Body of pancreas (tissue), 4 donors: ENCODE measurements at regions not wholly inside any gene's neighbourhood (a gene's known extent, or its start where the extent isn't known, plus 50 kb on each side); places are given as distances from the start of the nearest gene placed in this dataset.

ENCODE experiments used
- ATAC-seq: fragments of 150-250 bp; one replicate; pipeline ENCODE4 v1.9.1; 2016
- DNase-seq, 4 donors: peaks; one replicate each; pipeline ENCODE4 v3.0.0-alpha.2; 2019
- H3K27ac ChIP-seq, 4 donors: fragments of 200-600 bp; sonication (generic); 1 replicate in 3 of 4; 2 replicates in 1 of 4; pipeline versions ENCODE4 v1.5.1 to v1.6.1; 2016 to 2019; ENCODE audit warnings: mild to moderate bottlenecking in 1 of 4, mixed read lengths in 1 of 4, moderate library complexity in 1 of 4
- H3K27me3 ChIP-seq, 2 donors: fragments of 200-600 bp; sonication (generic); one replicate each; pipeline ENCODE4 v1.6.0; 2016; ENCODE audit warnings: mild to moderate bottlenecking in 1 of 2
- H3K36me3 ChIP-seq, 2 donors: fragments of 200-600 bp; sonication (generic); replicated peaks in 1 of 2; 2 replicates each; pipeline ENCODE4 v1.5.1; 2016; ENCODE audit warnings: low read depth in 2 of 2; ENCODE audit not compliant: insufficient read depth in 1 of 2
- H3K4me1 ChIP-seq: fragments of 200-600 bp; sonication (generic); one replicate; pipeline ENCODE4 v1.6.0; 2016
- H3K4me3 ChIP-seq, 2 donors: fragments of 200-600 bp; sonication (generic); 1 replicate in 1 of 2; 2 replicates in 1 of 2; pipeline ENCODE4 v1.5.1; 2016 to 2019
- H3K9me3 ChIP-seq, 3 donors: fragments of 200-600 bp; sonication (generic); 1 replicate in 2 of 3; 2 replicates in 1 of 3; pipeline ENCODE4 v1.5.1; 2016
- POLR2A ChIP-seq, 3 donors: fragments of 450-650 bp; IDR thresholded peaks; one replicate each; pipeline ENCODE4 v1.6.1; 2016; ENCODE audit warnings: antibody characterized with exemption in 3 of 3, mild to moderate bottlenecking in 2 of 3
- WGBS, 2 donors: methylation state at CpG; one replicate each; pipeline ENCODE4 v1.1.5; 2017; 5-methylcytosine and 5-hydroxymethylcytosine counted together
- intact Hi-C: fragments of 100-400 bp; cut with DNase I; formaldehyde crosslinking; loops from one replicate; pipeline ENCODE4 v1.15.1; 2023
- TF ChIP-seq, protein P1 (sequence below), 7 experiments: fragments of 450-650 bp in 4 of 7; fragments of 200-600 bp in 3 of 7; sonication (generic) in 3 of 7; IDR thresholded peaks; one replicate each; pipeline ENCODE4 v1.5.1; 2016 to 2019; ENCODE audit warnings: antibody characterized with exemption in 7 of 7

GRCh38 chr11:81104051-81104450 lies 1629.6 kb downstream of the FAM181B start:
- no peak for ATAC-seq
- Histone ChIP-seq H3K4me3 (no peak overlapping the region), H3K36me3 (no peaks in the 10 kb centered on the region), H3K9me3 (no peaks in the 10 kb centered on the region), H3K27me3 (no peaks in the 10 kb centered on the region), H3K4me1 (no peaks in the 10 kb centered on the region), H3K27ac (no peak overlapping the region)
- TF ChIP-seq POLR2A (IDR thresholded peaks at IDR 0.05), result no peak
- TF ChIP-seq, protein P1, sequence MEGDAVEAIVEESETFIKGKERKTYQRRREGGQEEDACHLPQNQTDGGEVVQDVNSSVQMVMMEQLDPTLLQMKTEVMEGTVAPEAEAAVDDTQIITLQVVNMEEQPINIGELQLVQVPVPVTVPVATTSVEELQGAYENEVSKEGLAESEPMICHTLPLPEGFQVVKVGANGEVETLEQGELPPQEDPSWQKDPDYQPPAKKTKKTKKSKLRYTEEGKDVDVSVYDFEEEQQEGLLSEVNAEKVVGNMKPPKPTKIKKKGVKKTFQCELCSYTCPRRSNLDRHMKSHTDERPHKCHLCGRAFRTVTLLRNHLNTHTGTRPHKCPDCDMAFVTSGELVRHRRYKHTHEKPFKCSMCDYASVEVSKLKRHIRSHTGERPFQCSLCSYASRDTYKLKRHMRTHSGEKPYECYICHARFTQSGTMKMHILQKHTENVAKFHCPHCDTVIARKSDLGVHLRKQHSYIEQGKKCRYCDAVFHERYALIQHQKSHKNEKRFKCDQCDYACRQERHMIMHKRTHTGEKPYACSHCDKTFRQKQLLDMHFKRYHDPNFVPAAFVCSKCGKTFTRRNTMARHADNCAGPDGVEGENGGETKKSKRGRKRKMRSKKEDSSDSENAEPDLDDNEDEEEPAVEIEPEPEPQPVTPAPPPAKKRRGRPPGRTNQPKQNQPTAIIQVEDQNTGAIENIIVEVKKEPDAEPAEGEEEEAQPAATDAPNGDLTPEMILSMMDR (IDR thresholded peaks at IDR 0.05), result no peak
- DNase-seq, result no peak
- intact Hi-C loops, result no loop called here
- 62 to 65% methylated on average over 5 of the region's 5 CpGs for WGBS, 2 donors

DNA sequence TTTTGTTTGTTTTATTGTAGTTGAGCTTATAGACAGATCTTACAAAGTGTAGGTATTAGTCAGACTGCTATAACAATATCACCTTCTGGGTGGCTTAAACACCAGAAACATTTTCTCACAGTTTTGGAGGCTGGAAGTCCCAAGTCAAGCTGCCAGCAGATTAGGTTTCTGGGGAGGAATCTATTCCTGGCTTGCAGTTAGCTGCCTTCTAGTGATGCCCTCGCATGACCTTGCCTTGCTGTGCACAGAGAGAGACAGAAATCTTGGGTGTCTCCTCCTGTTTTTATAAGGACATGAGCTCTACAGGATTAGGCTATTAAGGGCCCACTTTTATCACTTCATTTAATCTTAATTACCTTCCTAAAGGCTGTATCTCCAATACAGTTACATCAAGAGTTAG lies 1635.2 kb downstream of the FAM181B start:
- no peak for DNase-seq

GRCh38 chr11:81092522-81092921 lies 1641.1 kb downstream of the FAM181B start:
- Histone ChIP-seq H3K9me3 (no peaks in the 10 kb centered on the region), H3K27me3 (no peaks in the 10 kb centered on the region), H3K4me1 (no peaks in the 10 kb centered on the region), H3K36me3 (no peaks in the 10 kb centered on the region), H3K27ac (no peak overlapping the region), H3K4me3 (no peak overlapping the region)
- intact Hi-C loops, result no loop called here
- DNase-seq (no peak), ATAC-seq (no peak)
- no peak for TF ChIP-seq POLR2A (IDR thresholded peaks at IDR 0.05)
- TF ChIP-seq, protein P1 (IDR thresholded peaks at IDR 0.05), result no peak

More for the DNA sequence above, 1635.2 kb downstream of the FAM181B start:
- Histone ChIP-seq H3K4me3 (no peak overlapping the region), H3K9me3 (no peaks in the 10 kb centered on the region), H3K27me3 (no peaks in the 10 kb centered on the region), H3K36me3 (no peaks in the 10 kb centered on the region), H3K27ac (no peak overlapping the region), H3K4me1 (no peaks in the 10 kb centered on the region)
- TF ChIP-seq POLR2A (IDR thresholded peaks at IDR 0.05), result no peak
- TF ChIP-seq, protein P1 (IDR thresholded peaks at IDR 0.05), result no peak
- ATAC-seq, result no peak
- intact Hi-C loops, result no loop called here
- WGBS, 2 donors, result 50 to 65% methylated on average over 1 of the region's 1 CpG

- Histone ChIP-seq H3K27me3 (no peaks in the 10 kb centered on the region), H3K9me3 (no peaks in the 10 kb centered on the region), H3K36me3 (no peaks in the 10 kb centered on the region), H3K4me3 (no peak overlapping the region), H3K4me1 (no peaks in the 10 kb centered on the region), H3K27ac (no peak overlapping the region)
- ATAC-seq, result no peak
- intact Hi-C loops, result no loop called here
- WGBS, 2 donors, result 58 to 61% methylated on average over 4 of the region's 4 CpGs
- TF ChIP-seq, protein P1 (IDR thresholded peaks at IDR 0.05), result no peak
- no peak for TF ChIP-seq POLR2A (IDR thresholded peaks at IDR 0.05)
- no peak for DNase-seq
These were observed 1644.4 kb downstream of the FAM181B start for GRCh38 chr11:81089242-81089641.

DNA sequence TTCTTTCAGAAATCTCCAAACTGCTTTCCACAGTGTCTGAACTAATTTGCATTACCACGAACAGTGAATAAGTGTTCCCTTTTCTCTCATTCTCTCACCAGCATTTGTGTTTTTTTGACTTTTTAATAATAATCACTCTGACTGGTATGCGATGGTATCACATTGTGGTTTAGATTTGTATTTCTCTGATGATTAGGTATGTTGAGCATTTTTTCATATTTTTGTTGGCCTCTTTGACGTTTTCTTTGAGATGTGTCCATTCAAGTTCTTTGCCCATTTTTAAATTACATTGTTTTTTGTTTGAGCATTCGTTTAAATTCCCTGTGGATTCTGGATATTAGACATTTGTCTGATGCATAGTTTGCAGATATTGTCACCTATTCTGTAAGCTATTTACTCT lies 1639.6 kb upstream of the TENM4 start:
- intact Hi-C loops, result no loop called here
- Histone ChIP-seq H3K4me3 (no peak overlapping the region), H3K27me3 (no peaks in the 10 kb centered on the region), H3K9me3 (no peaks in the 10 kb centered on the region), H3K4me1 (no peaks in the 10 kb centered on the region), H3K27ac (no peak overlapping the region), H3K36me3 (no peaks in the 10 kb centered on the region)
- DNase-seq (no peak), ATAC-seq (no peak)
- TF ChIP-seq, protein P1 (IDR thresholded peaks at IDR 0.05), result no peak
- TF ChIP-seq POLR2A (IDR thresholded peaks at IDR 0.05), result no peak
- WGBS, 2 donors, result 59 to 70% methylated on average over 4 of the region's 4 CpGs
